ENCODE measurements at regions not wholly inside any gene's neighbourhood (a gene's known extent, or its start where the extent isn't known, plus 50 kb on each side); places are given as distances from the start of the nearest gene placed in this dataset.

- no peaks in the 10 kb centered on the region for H4K20me1 ChIP-seq (ENCODE audit: insufficient read depth)
- no peaks in the 10 kb centered on the region for H3F3A ChIP-seq (ENCODE audit: insufficient read depth, low read length, poor library complexity, severe bottlenecking)
- H3K27me3 ChIP-seq (ENCODE audit: insufficient read depth, low read depth, low read length): no peaks in the 10 kb centered on the region
- no peak overlapping the region for H3K4me2 ChIP-seq (ENCODE audit: low read length)
- no peaks in the 10 kb centered on the region for H3K36me3 ChIP-seq (ENCODE audit: insufficient read depth, low read length)
- no peak overlapping the region for H3K9ac ChIP-seq (ENCODE audit: low read length)
- no peaks in the 10 kb centered on the region for H3K79me2 ChIP-seq (replicated peaks; ENCODE audit: insufficient read depth, low read length)
- no peaks in the 10 kb centered on the region for H3K9me3 ChIP-seq (ENCODE audit: low read length)
- no peak overlapping the region for H3K4me3 ChIP-seq (ENCODE audit: low read length)
- H2AFZ ChIP-seq (ENCODE audit: low read depth, low read length): no peak overlapping the region
- H3K27ac ChIP-seq (ENCODE audit: low read length): no peak overlapping the region
- TF ChIP-seq REST (IDR thresholded peaks at IDR 0.05; ENCODE audit: borderline replicate concordance) (peak; percentile 56), CTCF (IDR thresholded peaks at IDR 0.05; ENCODE audit: poor library complexity, severe bottlenecking) (no peak), POLR2AphosphoS5 (IDR thresholded peaks at IDR 0.05) (peak; percentile 56)
- H3K9me2 ChIP-seq (ENCODE audit: insufficient read depth, low read length): no peaks in the 10 kb centered on the region
These were observed 1075.9 kb downstream of the ZPLD1 start for GRCh38 chr3:103510760-103511159.

- Histone ChIP-seq H4K20me1 (ENCODE audit: insufficient read depth) (no peaks in the 10 kb centered on the region), H2AFZ (ENCODE audit: low read depth, low read length) (no peak overlapping the region), H3K4me2 (ENCODE audit: low read length) (no peak overlapping the region), H3K9me2 (ENCODE audit: insufficient read depth, low read length) (no peaks in the 10 kb centered on the region), H3K36me3 (ENCODE audit: insufficient read depth, low read length) (no peaks in the 10 kb centered on the region), H3K9ac (ENCODE audit: low read length) (no peak overlapping the region), H3K27ac (ENCODE audit: low read length) (no peak overlapping the region), H3K9me3 (ENCODE audit: low read length) (no peaks in the 10 kb centered on the region), H3K79me2 (replicated peaks; ENCODE audit: insufficient read depth, low read length) (no peaks in the 10 kb centered on the region), H3F3A (ENCODE audit: insufficient read depth, low read length, poor library complexity, severe bottlenecking) (no peaks in the 10 kb centered on the region), H3K4me3 (ENCODE audit: low read length) (no peak overlapping the region), H3K27me3 (ENCODE audit: insufficient read depth, low read depth, low read length) (no peaks in the 10 kb centered on the region)
- TF ChIP-seq TAF1 (IDR thresholded peaks at IDR 0.05; ENCODE audit: low read depth) (no peak), SMC3 (conservative IDR thresholded peaks at IDR 0.05; ENCODE audit: poor library complexity) (no peak), EP300 (conservative IDR thresholded peaks at IDR 0.05; ENCODE audit: poor library complexity, severe bottlenecking) (no peak), RAD21 (conservative IDR thresholded peaks at IDR 0.05) (no peak), POLR2AphosphoS5 (IDR thresholded peaks at IDR 0.05) (no peak), EZH2 (IDR thresholded peaks at IDR 0.05; ENCODE audit: borderline replicate concordance, insufficient read depth, low read length, poor library complexity, severe bottlenecking) (no peak), REST (IDR thresholded peaks at IDR 0.05; ENCODE audit: borderline replicate concordance) (no peak), CTCF (IDR thresholded peaks at IDR 0.05; ENCODE audit: poor library complexity, severe bottlenecking) (no peak), MXI1 (conservative IDR thresholded peaks at IDR 0.05; ENCODE audit: poor library complexity, severe bottlenecking) (no peak)
These were observed 1077.1 kb downstream of the ZPLD1 start for GRCh38 chr3:103511891-103512290.
